Osteoblast (primary cell): ENCODE measurements at regions not wholly inside any gene's neighbourhood (a gene's known extent, or its start where the extent isn't known, plus 50 kb on each side); places are given as distances from the start of the nearest gene placed in this dataset.

Source experiments
- DNase-seq: peaks from one replicate; pipeline ENCODE4 v3.0.0; 2011; ENCODE audit warnings: low spot score, mixed read lengths; ENCODE audit not compliant: insufficient read length; ENCODE audit errors: missing footprints
- H2AFZ ChIP-seq: 2 replicates; pipeline ENCODE4 v1.6.0; 2011; ENCODE audit warnings: mild to moderate bottlenecking, low read length
- H3K27ac ChIP-seq: 2 replicates; pipeline ENCODE4 v1.5.1; 2011; ENCODE audit warnings: mild to moderate bottlenecking, low read depth, low read length, moderate library complexity
- H3K27me3 ChIP-seq: 2 replicates; pipeline ENCODE4 v1.6.0; 2012; ENCODE audit warnings: mild to moderate bottlenecking, control low read depth, inconsistent platforms, low read length, moderate library complexity; ENCODE audit not compliant: insufficient read depth
- H3K36me3 ChIP-seq: 2 replicates; pipeline ENCODE4 v1.5.1; 2011; ENCODE audit warnings: mild to moderate bottlenecking, low read length, control low read depth, moderate library complexity; ENCODE audit not compliant: insufficient read depth
- H3K4me1 ChIP-seq: 2 replicates; pipeline ENCODE4 v1.5.1; 2011; ENCODE audit warnings: mild to moderate bottlenecking, low read length, control low read depth, moderate library complexity; ENCODE audit not compliant: insufficient read depth
- H3K4me2 ChIP-seq: 2 replicates; pipeline ENCODE4 v1.6.0; 2011; ENCODE audit warnings: mild to moderate bottlenecking, low read length; ENCODE audit not compliant: insufficient read depth
- H3K4me3 ChIP-seq: fragments of 200-600 bp; sonication (generic); 3 replicates; pipeline ENCODE4 v1.5.1; 2012; ENCODE audit warnings: mild to moderate bottlenecking, low read length, inconsistent platforms; ENCODE audit not compliant: insufficient read depth
- H3K79me2 ChIP-seq: 2 replicates; pipeline ENCODE4 v1.6.0; 2012; ENCODE audit warnings: mild to moderate bottlenecking, low read length, control low read depth, inconsistent platforms; ENCODE audit not compliant: insufficient read depth
- H3K9me3 ChIP-seq: 2 replicates; pipeline ENCODE4 v1.5.1; 2011; ENCODE audit warnings: low read depth, low read length, control low read depth
- H4K20me1 ChIP-seq: 2 replicates; pipeline ENCODE4 v1.6.0; 2012; ENCODE audit warnings: mild to moderate bottlenecking, low read length, control low read depth; ENCODE audit not compliant: insufficient read depth
- CTCF ChIP-seq: IDR thresholded peaks from 2 replicates; pipeline ENCODE4 v1.5.1; 2011; ENCODE audit warnings: mild to moderate bottlenecking, low read depth, low read length, moderate library complexity; ENCODE audit errors: extremely low read depth

- Histone ChIP-seq H3K4me1 (no peaks in the 10 kb centered on the region), H3K79me2 (no peaks in the 10 kb centered on the region), H3K4me2 (no peak overlapping the region), H3K4me3 (no peak overlapping the region), H4K20me1 (no peaks in the 10 kb centered on the region), H2AFZ (no peak overlapping the region), H3K36me3 (no peaks in the 10 kb centered on the region), H3K27ac (no peak overlapping the region), H3K9me3 (peaks cover 2% of the 10 kb centered on the region), H3K27me3 (no peaks in the 10 kb centered on the region)
- no peak for DNase-seq
- no peak for TF ChIP-seq CTCF
Measured at GRCh38 chr15:96896766-96897165, 566.3 kb downstream of the NR2F2 start.

- H3K4me3 ChIP-seq: no peak overlapping the region
- no peaks in the 10 kb centered on the region for H3K36me3 ChIP-seq
- DNase-seq: no peak
- no peak overlapping the region for H2AFZ ChIP-seq
- TF ChIP-seq CTCF: no peak
- no peak overlapping the region for H3K4me2 ChIP-seq
- no peaks in the 10 kb centered on the region for H4K20me1 ChIP-seq
- H3K79me2 ChIP-seq: no peaks in the 10 kb centered on the region
- H3K4me1 ChIP-seq: no peaks in the 10 kb centered on the region
- H3K9me3 ChIP-seq: no peaks in the 10 kb centered on the region
- no peak overlapping the region for H3K27ac ChIP-seq
- H3K27me3 ChIP-seq: no peaks in the 10 kb centered on the region
Measured at GRCh38 chr15:96914081-96914480, 583.6 kb downstream of the NR2F2 start.

GRCh38 chr15:96916750-96917149 is 586.2 kb downstream of the NR2F2 start:
- no peaks in the 10 kb centered on the region for H4K20me1 ChIP-seq
- no peak for TF ChIP-seq CTCF
- no peaks in the 10 kb centered on the region for H3K9me3 ChIP-seq
- H3K4me2 ChIP-seq: no peak overlapping the region
- no peaks in the 10 kb centered on the region for H3K36me3 ChIP-seq
- H3K27me3 ChIP-seq: no peaks in the 10 kb centered on the region
- no peak overlapping the region for H3K27ac ChIP-seq
- no peak for DNase-seq
- no peaks in the 10 kb centered on the region for H3K4me1 ChIP-seq
- H3K4me3 ChIP-seq: no peak overlapping the region
- H3K79me2 ChIP-seq: no peaks in the 10 kb centered on the region
- H2AFZ ChIP-seq: no peak overlapping the region

GRCh38 chr15:96924570-96924969 is 594.1 kb downstream of the NR2F2 start:
- Histone ChIP-seq H3K9me3 (peaks cover 2% of the 10 kb centered on the region), H3K4me3 (no peak overlapping the region), H2AFZ (no peak overlapping the region), H3K36me3 (no peaks in the 10 kb centered on the region), H4K20me1 (no peaks in the 10 kb centered on the region), H3K27ac (no peak overlapping the region), H3K4me1 (no peaks in the 10 kb centered on the region), H3K27me3 (no peaks in the 10 kb centered on the region), H3K79me2 (no peaks in the 10 kb centered on the region), H3K4me2 (no peak overlapping the region)
- TF ChIP-seq CTCF: no peak
- DNase-seq: no peak
